ENCODE measurements at regions not wholly inside any gene's neighbourhood (a gene's known extent, or its start where the extent isn't known, plus 50 kb on each side); places are given as distances from the start of the nearest gene placed in this dataset.

GRCh38 chr6:21769968-21770367 is 176.4 kb downstream of the SOX4 start:
- H3K27me3 ChIP-seq (replicated peaks; ENCODE audit: insufficient read depth): no peaks in the 10 kb centered on the region

GRCh38 chr6:21771626-21772320 is 178.2 kb downstream of the SOX4 start:
- no peak overlapping the region for H3K4me3 ChIP-seq
- no peak for DNase-seq (ENCODE audit: low spot score)
- H3K9me3 ChIP-seq: no peaks in the 10 kb centered on the region
- TF ChIP-seq, protein P1, sequence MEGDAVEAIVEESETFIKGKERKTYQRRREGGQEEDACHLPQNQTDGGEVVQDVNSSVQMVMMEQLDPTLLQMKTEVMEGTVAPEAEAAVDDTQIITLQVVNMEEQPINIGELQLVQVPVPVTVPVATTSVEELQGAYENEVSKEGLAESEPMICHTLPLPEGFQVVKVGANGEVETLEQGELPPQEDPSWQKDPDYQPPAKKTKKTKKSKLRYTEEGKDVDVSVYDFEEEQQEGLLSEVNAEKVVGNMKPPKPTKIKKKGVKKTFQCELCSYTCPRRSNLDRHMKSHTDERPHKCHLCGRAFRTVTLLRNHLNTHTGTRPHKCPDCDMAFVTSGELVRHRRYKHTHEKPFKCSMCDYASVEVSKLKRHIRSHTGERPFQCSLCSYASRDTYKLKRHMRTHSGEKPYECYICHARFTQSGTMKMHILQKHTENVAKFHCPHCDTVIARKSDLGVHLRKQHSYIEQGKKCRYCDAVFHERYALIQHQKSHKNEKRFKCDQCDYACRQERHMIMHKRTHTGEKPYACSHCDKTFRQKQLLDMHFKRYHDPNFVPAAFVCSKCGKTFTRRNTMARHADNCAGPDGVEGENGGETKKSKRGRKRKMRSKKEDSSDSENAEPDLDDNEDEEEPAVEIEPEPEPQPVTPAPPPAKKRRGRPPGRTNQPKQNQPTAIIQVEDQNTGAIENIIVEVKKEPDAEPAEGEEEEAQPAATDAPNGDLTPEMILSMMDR (IDR thresholded peaks at IDR 0.05): no peak
- no peak for ATAC-seq (ENCODE audit: insufficient number of reproducible peaks, low FRiP score, low read depth)
- H3K4me1 ChIP-seq (ENCODE audit: control insufficient read depth in 1 of 2, low read depth in 2 of 2): peaks cover 17 to 53% of the 10 kb centered on the region in 2 donors
- no peaks in the 10 kb centered on the region for H3K27me3 ChIP-seq (replicated peaks; ENCODE audit: insufficient read depth)
- H3K27ac ChIP-seq: no peak overlapping the region
- H3K36me3 ChIP-seq: no peaks in the 10 kb centered on the region

More at GRCh38 chr6:21769968-21770367, 176.4 kb downstream of the SOX4 start:
- H3K9me3 ChIP-seq: no peaks in the 10 kb centered on the region
- no peak for ATAC-seq (ENCODE audit: insufficient number of reproducible peaks, low FRiP score, low read depth)
- H3K4me3 ChIP-seq: no peak overlapping the region
- H3K36me3 ChIP-seq: no peaks in the 10 kb centered on the region
- no peak for DNase-seq (ENCODE audit: low spot score)
- peak overlapping the region in 1 of 2 donors; percentile 56 for H3K27ac ChIP-seq
- TF ChIP-seq, protein P1 (IDR thresholded peaks at IDR 0.05): no peak
- H3K4me1 ChIP-seq (ENCODE audit: control insufficient read depth in 1 of 2, low read depth in 2 of 2): peaks cover 17 to 53% of the 10 kb centered on the region in 2 donors

GRCh38 chr6:21772477-21772876 is 178.9 kb downstream of the SOX4 start:
- Histone ChIP-seq H3K27me3 (replicated peaks; ENCODE audit: insufficient read depth) (no peaks in the 10 kb centered on the region), H3K4me3 (no peak overlapping the region), H3K36me3 (no peaks in the 10 kb centered on the region), H3K4me1 (ENCODE audit: control insufficient read depth in 1 of 2, low read depth in 2 of 2) (peaks cover 17 to 52% of the 10 kb centered on the region in 2 donors), H3K27ac (no peak overlapping the region), H3K9me3 (no peaks in the 10 kb centered on the region)
- TF ChIP-seq, protein P1 (IDR thresholded peaks at IDR 0.05): no peak
- ATAC-seq (ENCODE audit: insufficient number of reproducible peaks, low FRiP score, low read depth) (no peak), DNase-seq (ENCODE audit: low spot score) (no peak)

DNA sequence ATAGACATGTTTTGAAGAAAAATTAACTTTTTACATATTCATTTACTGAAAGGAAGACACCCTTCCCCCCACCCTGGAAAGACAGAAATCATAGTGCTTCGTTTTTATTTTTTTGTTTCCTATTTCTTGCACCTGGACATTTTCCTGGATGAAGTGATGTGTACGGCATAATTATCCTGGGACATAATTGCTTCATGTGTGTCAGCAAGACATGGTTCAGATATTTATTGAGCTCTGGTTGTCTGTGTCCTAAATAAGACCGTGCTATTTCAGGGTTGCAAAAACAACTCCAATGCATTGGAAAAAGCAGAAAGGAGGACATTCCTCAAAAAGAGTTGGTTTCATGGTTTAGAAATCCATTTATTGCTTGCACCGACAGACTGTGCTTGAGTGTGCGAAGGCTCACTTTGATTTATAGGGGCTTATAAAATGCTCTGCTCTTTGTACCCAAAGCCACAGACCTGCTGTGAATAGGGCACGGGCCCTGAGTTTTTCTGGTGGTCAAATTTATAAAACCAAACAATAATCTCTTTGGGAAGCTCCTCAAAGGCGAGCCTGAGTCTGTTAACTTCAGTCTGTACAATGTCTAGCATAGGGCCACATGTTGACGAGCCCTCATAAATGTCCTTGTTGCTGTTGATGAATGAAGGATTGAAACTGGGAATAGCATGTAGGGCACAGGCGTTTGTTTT is 179.5 kb downstream of the SOX4 start:
- DNase-seq (ENCODE audit: low spot score): no peak
- Histone ChIP-seq H3K4me1 (ENCODE audit: control insufficient read depth in 1 of 2, low read depth in 2 of 2) (peaks cover 16 to 47% of the 10 kb centered on the region in 2 donors), H3K9me3 (no peaks in the 10 kb centered on the region), H3K27ac (no peak overlapping the region), H3K36me3 (no peaks in the 10 kb centered on the region), H3K27me3 (replicated peaks; ENCODE audit: insufficient read depth) (no peaks in the 10 kb centered on the region), H3K4me3 (no peak overlapping the region)
- TF ChIP-seq, protein P1 (IDR thresholded peaks at IDR 0.05): no peak
- no peak for ATAC-seq (ENCODE audit: insufficient number of reproducible peaks, low FRiP score, low read depth)

DNA sequence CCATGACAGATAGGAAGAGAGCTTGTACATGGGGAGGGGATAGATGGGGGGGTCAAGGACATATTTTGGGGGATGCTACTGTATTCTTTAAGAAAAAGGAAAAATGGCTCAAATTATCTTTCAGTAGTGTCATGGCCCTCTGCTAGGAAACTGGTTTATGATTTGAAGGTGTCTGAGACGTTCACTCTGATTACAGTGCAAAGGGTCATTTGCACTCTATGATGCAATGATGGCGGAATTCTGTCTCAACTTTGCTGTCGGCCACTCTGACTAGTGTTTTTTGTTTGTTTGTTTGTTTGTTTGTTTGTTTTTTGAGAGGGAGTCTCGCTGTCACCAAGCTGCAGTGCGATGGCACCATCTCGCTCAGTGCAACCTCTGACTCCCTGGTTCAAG is 180.0 kb downstream of the SOX4 start:
- TF ChIP-seq, protein P1 (IDR thresholded peaks at IDR 0.05): no peak
- Histone ChIP-seq H3K27ac (no peak overlapping the region), H3K36me3 (no peaks in the 10 kb centered on the region), H3K4me3 (no peak overlapping the region), H3K9me3 (no peaks in the 10 kb centered on the region), H3K27me3 (replicated peaks; ENCODE audit: insufficient read depth) (no peaks in the 10 kb centered on the region), H3K4me1 (ENCODE audit: control insufficient read depth in 1 of 2, low read depth in 2 of 2) (peaks cover 12 to 41% of the 10 kb centered on the region in 2 donors)
- no peak for DNase-seq (ENCODE audit: low spot score)
- no peak for ATAC-seq (ENCODE audit: insufficient number of reproducible peaks, low FRiP score, low read depth)
